ENCODE measurements at regions not wholly inside any gene's neighbourhood (a gene's known extent, or its start where the extent isn't known, plus 50 kb on each side); places are given as distances from the start of the nearest gene placed in this dataset.

GRCh38 chr13:50306156-50306555, 290.9 kb downstream of the KCNRG start:
- no peak for TF ChIP-seq CTCF (IDR thresholded peaks at IDR 0.05)
- no peak for TF ChIP-seq ZFX (IDR thresholded peaks at IDR 0.05; ENCODE audit: borderline replicate concordance)
